Prostate gland (tissue), 2 donors: ENCODE measurements at regions not wholly inside any gene's neighbourhood (a gene's known extent, or its start where the extent isn't known, plus 50 kb on each side); places are given as distances from the start of the nearest gene placed in this dataset.

Experiments
- DNase-seq: peaks from one replicate; pipeline ENCODE4 v3.0.0-alpha.2; 2019; ENCODE audit warnings: low spot score
- H3K27ac ChIP-seq, 2 donors: fragments of 200-600 bp; sonication (generic); 2 replicates each; pipeline ENCODE4 v1.5.1; 2017 to 2019
- H3K27me3 ChIP-seq: fragments of 200-600 bp; sonication (generic); replicated peaks from 2 replicates; pipeline ENCODE4 v1.5.1; 2019; ENCODE audit not compliant: insufficient read depth
- H3K36me3 ChIP-seq, 2 donors: fragments of 200-600 bp; sonication (generic); 1 replicate in 1 of 2; 2 replicates in 1 of 2; pipeline versions ENCODE4 v1.5.1 to v1.8.1; 2017 to 2019
- H3K4me1 ChIP-seq: fragments of 200-600 bp; sonication (generic); replicated peaks from 2 replicates; pipeline ENCODE4 v1.5.1; 2019
- H3K4me3 ChIP-seq, 2 donors: fragments of 200-600 bp; sonication (generic); 2 replicates each; pipeline ENCODE4 v1.5.1; 2017 to 2019
- H3K9me3 ChIP-seq: fragments of 200-600 bp; sonication (generic); 2 replicates; pipeline ENCODE4 v1.5.1; 2017
- CTCF ChIP-seq, 4 experiments: fragments of 200-600 bp in 2 of 4; fragments of 450-650 bp in 2 of 4; sonication (generic) in 2 of 4; IDR thresholded peaks; 1 replicate in 3 of 4; 2 replicates in 1 of 4; pipeline ENCODE4 v1.5.1; 2016 to 2019; ENCODE audit warnings: antibody characterized with exemption in 4 of 4, mild to moderate bottlenecking in 2 of 4, moderate library complexity in 2 of 4
- POLR2A ChIP-seq: fragments of 450-650 bp; IDR thresholded peaks from one replicate; pipeline ENCODE4 v1.6.1; 2016; ENCODE audit warnings: antibody characterized with exemption, mild to moderate bottlenecking
- POLR2AphosphoS5 ChIP-seq: sonication (generic); formaldehyde crosslinking; IDR thresholded peaks from one replicate; pipeline ENCODE4 v1.6.1; 2017; ENCODE audit warnings: antibody characterized with exemption
- WGBS: methylation state at CpG from one replicate; pipeline ENCODE4 v1.1.5; 2018; 5-methylcytosine and 5-hydroxymethylcytosine counted together
- intact Hi-C: fragments of 100-400 bp; cut with DNase I; formaldehyde crosslinking; loops from one replicate; pipeline ENCODE4 v1.14.2; 2022

GRCh38 chr9:135018306-135018915 lies 69.1 kb upstream of the OLFM1 start:
- 89% methylated on average over 13 of the region's 13 CpGs for WGBS
- no peak for TF ChIP-seq CTCF (IDR thresholded peaks at IDR 0.05)
- no peak for TF ChIP-seq POLR2A
- TF ChIP-seq POLR2AphosphoS5 = no peak
- DNase-seq = no peak
- Histone ChIP-seq H3K36me3 (no peaks in the 10 kb centered on the region), H3K27me3 (no peaks in the 10 kb centered on the region), H3K4me3 (no peak overlapping the region), H3K27ac (no peak overlapping the region), H3K4me1 (no peaks in the 10 kb centered on the region), H3K9me3 (no peaks in the 10 kb centered on the region)
- intact Hi-C loops = no loop called here

- H3K27ac ChIP-seq = no peak overlapping the region
- H3K27me3 ChIP-seq = no peaks in the 10 kb centered on the region
- TF ChIP-seq POLR2AphosphoS5 = no peak
- no peak for TF ChIP-seq CTCF (IDR thresholded peaks at IDR 0.05)
- no peak for TF ChIP-seq POLR2A
- no peaks in the 10 kb centered on the region for H3K9me3 ChIP-seq
- WGBS = 81% methylated on average over 5 of the region's 5 CpGs
- H3K36me3 ChIP-seq = no peaks in the 10 kb centered on the region
- H3K4me3 ChIP-seq = no peak overlapping the region
- DNase-seq = no peak
- intact Hi-C loops = no loop called here
- H3K4me1 ChIP-seq = no peaks in the 10 kb centered on the region
Observed at GRCh38 chr9:135019224-135019623, 68.2 kb upstream of the OLFM1 start.

- intact Hi-C loops = no loop called here
- WGBS = 80% methylated on average over 21 of the region's 24 CpGs
Observed at GRCh38 chr9:135020481-135021392, 66.7 kb upstream of the OLFM1 start.

GRCh38 chr9:135021393-135021789 lies 66.1 kb upstream of the OLFM1 start:
- no peak for TF ChIP-seq CTCF (IDR thresholded peaks at IDR 0.05)
- DNase-seq = no peak
- H3K27ac ChIP-seq = no peak overlapping the region
- no peak overlapping the region for H3K4me3 ChIP-seq
- H3K27me3 ChIP-seq = no peaks in the 10 kb centered on the region
- no peaks in the 10 kb centered on the region for H3K4me1 ChIP-seq
- whole genome bisulfite sequencing = 82% methylated on average over 8 of the region's 8 CpGs
- intact Hi-C loops = no loop called here
- H3K9me3 ChIP-seq = no peaks in the 10 kb centered on the region
- no peaks in the 10 kb centered on the region for H3K36me3 ChIP-seq

More at GRCh38 chr9:135020481-135021392, 66.7 kb upstream of the OLFM1 start:
- no peaks in the 10 kb centered on the region for H3K36me3 ChIP-seq
- H3K4me1 ChIP-seq = no peaks in the 10 kb centered on the region
- no peaks in the 10 kb centered on the region for H3K27me3 ChIP-seq
- DNase-seq = no peak
- H3K27ac ChIP-seq = no peak overlapping the region
- no peak for TF ChIP-seq POLR2A
- no peak for TF ChIP-seq CTCF (IDR thresholded peaks at IDR 0.05)
- no peak for TF ChIP-seq POLR2AphosphoS5
- H3K4me3 ChIP-seq = no peak overlapping the region
- H3K9me3 ChIP-seq = no peaks in the 10 kb centered on the region
